Naive thymus-derived CD8-positive, alpha-beta T cell (primary cell): ENCODE measurements at regions not wholly inside any gene's neighbourhood (a gene's known extent, or its start where the extent isn't known, plus 50 kb on each side); places are given as distances from the start of the nearest gene placed in this dataset.

ENCODE experiments used
- ATAC-seq, 2 donors: fragments of 150-1000 bp; cut with Tn5 transposase in 1 of 2; sonication (Bioruptor Pico), chemical (Tn5 transposase) in 1 of 2; 1 replicate in 1 of 2; 2 replicates in 1 of 2; pipeline ENCODE4 v1.10.0; 2021; ENCODE audit warnings: mild to moderate bottlenecking in 2 of 2, moderate library complexity in 2 of 2
- POLR2A ChIA-PET: fragments of 350-600 bp; sonication (Branson Sonifier 250); formaldehyde crosslinking; loops from one replicate; lab custom pipeline; 2021; ENCODE audit warnings: antibody characterized with exemption; lab: Charles Lee
- DNase-seq, 10 donors: peaks; one replicate each; pipeline versions ENCODE4 v3.0.0 to v3.0.0-alpha.2; 2020 to 2022
- H3K27ac Mint-ChIP-seq, 10 donors: one replicate each; pipeline ENCODE4 v1.8.0; 2020 to 2022; ENCODE audit warnings: mild to moderate bottlenecking in 10 of 10, mixed read lengths in 10 of 10, moderate library complexity in 4 of 10, inconsistent platforms in 1 of 10
- H3K27me3 Mint-ChIP-seq, 5 donors: one replicate each; pipeline ENCODE4 v1.8.0; 2021 to 2022; ENCODE audit warnings: mixed read lengths in 5 of 5
- H3K36me3 Mint-ChIP-seq, 3 donors: one replicate each; pipeline ENCODE4 v1.8.0; 2020 to 2022; ENCODE audit warnings: mixed read lengths in 3 of 3, mild to moderate bottlenecking in 2 of 3, inconsistent platforms in 1 of 3
- H3K4me1 Mint-ChIP-seq, 4 donors: one replicate each; pipeline ENCODE4 v1.8.0; 2021 to 2022; ENCODE audit warnings: mixed read lengths in 4 of 4
- H3K4me3 Mint-ChIP-seq, 10 donors: one replicate each; pipeline ENCODE4 v1.8.0; 2020 to 2022; ENCODE audit warnings: mild to moderate bottlenecking in 10 of 10, mixed read lengths in 10 of 10, moderate library complexity in 6 of 10, inconsistent platforms in 1 of 10
- H3K9me3 Mint-ChIP-seq, 9 donors: one replicate each; pipeline ENCODE4 v1.8.0; 2020 to 2022; ENCODE audit warnings: mixed read lengths in 9 of 9, mild to moderate bottlenecking in 3 of 9, inconsistent platforms in 1 of 9, moderate library complexity in 1 of 9

- Mint-ChIP-seq H3K4me1 (no peaks in the 10 kb centered on the region), H3K36me3 (no peaks in the 10 kb centered on the region), H3K27me3 (peaks cover 0 to 8% (median 0%) of the 10 kb centered on the region in 5 donors), H3K4me3 (no peak overlapping the region), H3K27ac (no peak overlapping the region), H3K9me3 (peaks cover 0 to 18% (median 8%) of the 10 kb centered on the region in 9 donors)
- POLR2A ChIA-PET, result no interaction called here
- ATAC-seq (no peak), DNase-seq (no peak)
Observed at GRCh38 chr6:140988780-140989179, 1143.9 kb upstream of the GJE1 start.

GRCh38 chr6:140987364-140988155 is 1145.2 kb upstream of the GJE1 start:
- peaks cover 0 to 11% (median 5%) of the 10 kb centered on the region in 9 donors for H3K9me3 Mint-ChIP-seq
- no peaks in the 10 kb centered on the region for H3K36me3 Mint-ChIP-seq
- no peak for DNase-seq
- ATAC-seq, result no peak
- peaks cover 0 to 8% (median 0%) of the 10 kb centered on the region in 5 donors for H3K27me3 Mint-ChIP-seq
- H3K27ac Mint-ChIP-seq, result no peak overlapping the region
- POLR2A ChIA-PET, result no interaction called here
- no peaks in the 10 kb centered on the region for H3K4me1 Mint-ChIP-seq
- H3K4me3 Mint-ChIP-seq, result no peak overlapping the region

GRCh38 chr6:140985679-140986275 is 1146.9 kb upstream of the GJE1 start:
- Mint-ChIP-seq H3K27me3 (peaks cover 0 to 8% (median 0%) of the 10 kb centered on the region in 5 donors), H3K4me3 (no peak overlapping the region), H3K4me1 (no peaks in the 10 kb centered on the region), H3K36me3 (no peaks in the 10 kb centered on the region), H3K9me3 (peaks cover 0 to 10% (median 0%) of the 10 kb centered on the region in 9 donors), H3K27ac (no peak overlapping the region)
- ATAC-seq (no peak), DNase-seq (no peak)
- POLR2A ChIA-PET, result no interaction called here

GRCh38 chr6:140980265-140980887 is 1152.3 kb upstream of the GJE1 start:
- POLR2A ChIA-PET, result no interaction called here
- Mint-ChIP-seq H3K36me3 (no peaks in the 10 kb centered on the region), H3K27ac (no peak overlapping the region), H3K4me3 (no peak overlapping the region), H3K27me3 (peaks cover 0 to 6% (median 1%) of the 10 kb centered on the region in 5 donors), H3K9me3 (peaks cover 0 to 2% (median 0%) of the 10 kb centered on the region in 9 donors), H3K4me1 (no peaks in the 10 kb centered on the region)
- DNase-seq, result no peak
- ATAC-seq, result no peak

GRCh38 chr6:140979642-140980091 is 1153.1 kb upstream of the GJE1 start:
- Mint-ChIP-seq H3K27me3 (peaks cover 0 to 4% (median 0%) of the 10 kb centered on the region in 5 donors), H3K36me3 (no peaks in the 10 kb centered on the region), H3K9me3 (peaks cover 0 to 2% (median 0%) of the 10 kb centered on the region in 9 donors), H3K27ac (no peak overlapping the region), H3K4me1 (no peaks in the 10 kb centered on the region), H3K4me3 (no peak overlapping the region)
- POLR2A ChIA-PET, result no interaction called here
- no peak for DNase-seq
- ATAC-seq, result no peak

- ATAC-seq (no peak), DNase-seq (no peak)
- peaks cover 0 to 5% (median 0%) of the 10 kb centered on the region in 5 donors for H3K27me3 Mint-ChIP-seq
- no peak overlapping the region for H3K27ac Mint-ChIP-seq
- H3K4me1 Mint-ChIP-seq, result no peaks in the 10 kb centered on the region
- H3K4me3 Mint-ChIP-seq, result no peak overlapping the region
- peaks cover 0 to 7% (median 0%) of the 10 kb centered on the region in 9 donors for H3K9me3 Mint-ChIP-seq
- H3K36me3 Mint-ChIP-seq, result no peaks in the 10 kb centered on the region
- POLR2A ChIA-PET, result no interaction called here
Observed at GRCh38 chr6:140977403-140977802, 1155.3 kb upstream of the GJE1 start.

GRCh38 chr6:140976806-140977205 is 1155.9 kb upstream of the GJE1 start:
- no peak for ATAC-seq
- Mint-ChIP-seq H3K27ac (no peak overlapping the region), H3K9me3 (peaks cover 0 to 7% (median 2%) of the 10 kb centered on the region in 9 donors), H3K27me3 (peaks cover 0 to 5% (median 0%) of the 10 kb centered on the region in 5 donors), H3K4me3 (no peak overlapping the region), H3K36me3 (no peaks in the 10 kb centered on the region), H3K4me1 (no peaks in the 10 kb centered on the region)
- POLR2A ChIA-PET, result no interaction called here
- DNase-seq, result no peak

GRCh38 chr6:140970485-140970884 is 1162.2 kb upstream of the GJE1 start:
- H3K27ac Mint-ChIP-seq, result no peak overlapping the region

GRCh38 chr6:140968062-140968461 is 1164.7 kb upstream of the GJE1 start:
- ATAC-seq (no peak), DNase-seq (no peak)
- H3K27me3 Mint-ChIP-seq, result peaks cover 0 to 5% (median 0%) of the 10 kb centered on the region in 5 donors
- peaks cover 0 to 13% (median 3%) of the 10 kb centered on the region in 9 donors for H3K9me3 Mint-ChIP-seq
- no peaks in the 10 kb centered on the region for H3K36me3 Mint-ChIP-seq
- H3K4me3 Mint-ChIP-seq, result no peak overlapping the region
- H3K4me1 Mint-ChIP-seq, result no peaks in the 10 kb centered on the region
- no peak overlapping the region for H3K27ac Mint-ChIP-seq
- POLR2A ChIA-PET, result no interaction called here

More at GRCh38 chr6:140970485-140970884, 1162.2 kb upstream of the GJE1 start:
- H3K4me1 Mint-ChIP-seq, result no peaks in the 10 kb centered on the region
- H3K36me3 Mint-ChIP-seq, result no peaks in the 10 kb centered on the region
- peaks cover 0 to 5% (median 0%) of the 10 kb centered on the region in 5 donors for H3K27me3 Mint-ChIP-seq
- no peak for ATAC-seq
- no peak for DNase-seq
- peaks cover 0 to 13% (median 4%) of the 10 kb centered on the region in 9 donors for H3K9me3 Mint-ChIP-seq
- POLR2A ChIA-PET, result no interaction called here
- H3K4me3 Mint-ChIP-seq, result no peak overlapping the region

GRCh38 chr6:140966676-140967075 is 1166.0 kb upstream of the GJE1 start:
- Mint-ChIP-seq H3K4me3 (no peak overlapping the region), H3K36me3 (no peaks in the 10 kb centered on the region), H3K9me3 (peaks cover 0 to 7% (median 0%) of the 10 kb centered on the region in 9 donors), H3K27ac (no peak overlapping the region), H3K27me3 (peaks cover 0 to 5% (median 0%) of the 10 kb centered on the region in 5 donors), H3K4me1 (no peaks in the 10 kb centered on the region)
- ATAC-seq (no peak), DNase-seq (no peak)
- POLR2A ChIA-PET, result no interaction called here

- ATAC-seq (no peak), DNase-seq (no peak)
- Mint-ChIP-seq H3K9me3 (no peaks in the 10 kb centered on the region), H3K27me3 (no peaks in the 10 kb centered on the region), H3K4me3 (no peak overlapping the region), H3K36me3 (no peaks in the 10 kb centered on the region), H3K4me1 (no peaks in the 10 kb centered on the region), H3K27ac (no peak overlapping the region)
- POLR2A ChIA-PET, result no interaction called here
Observed at GRCh38 chr6:140960566-140960965, 1172.2 kb upstream of the GJE1 start.

GRCh38 chr6:140957386-140957785 is 1175.3 kb upstream of the GJE1 start:
- Mint-ChIP-seq H3K27ac (peak overlapping the region in 1 of 10 donors; percentile 48), H3K4me1 (no peaks in the 10 kb centered on the region), H3K36me3 (no peaks in the 10 kb centered on the region), H3K4me3 (no peak overlapping the region), H3K27me3 (no peaks in the 10 kb centered on the region), H3K9me3 (peaks cover 0 to 3% (median 0%) of the 10 kb centered on the region in 9 donors)
- POLR2A ChIA-PET, result no interaction called here
- ATAC-seq (no peak), DNase-seq (no peak)
